ENCODE measurements at regions not wholly inside any gene's neighbourhood (a gene's known extent, or its start where the extent isn't known, plus 50 kb on each side); places are given as distances from the start of the nearest gene placed in this dataset.

DNA sequence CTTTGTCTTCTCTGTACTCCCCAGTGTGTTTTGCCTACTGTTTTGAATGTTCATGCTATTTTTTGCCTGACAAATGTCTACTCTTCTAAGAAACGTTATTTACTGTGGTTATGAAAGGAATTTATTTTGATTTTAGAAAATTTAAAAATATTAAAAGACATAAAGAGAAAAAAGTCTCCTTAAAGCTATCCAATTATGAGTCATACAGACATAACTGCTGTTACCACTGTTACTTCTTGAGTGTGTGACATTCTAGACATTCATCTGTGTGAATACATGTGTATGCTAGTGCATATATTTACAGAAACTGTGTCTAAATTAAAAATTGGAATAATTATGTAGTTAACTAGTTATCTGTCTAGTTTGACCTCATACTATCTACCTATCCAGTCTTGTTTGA, 187.6 kb upstream of the SGCG start:
- H3K27ac ChIP-seq: no peak overlapping the region; a peak in 1 of 22 replicates
- H3K4me1 ChIP-seq: no peaks in the 10 kb centered on the region
- no peak overlapping the region for H3K4me3 ChIP-seq
- no peaks in the 10 kb centered on the region for H4K20me1 ChIP-seq
- H3K36me3 ChIP-seq: no peaks in the 10 kb centered on the region
- no peak overlapping the region for H3K4me2 ChIP-seq
- H3K9ac ChIP-seq: no peak overlapping the region
- TF ChIP-seq Cebpa-rat (IDR thresholded peaks at IDR 0.05): no peak
- H3K27me3 ChIP-seq: no peaks in the 10 kb centered on the region
- H3K9me3 ChIP-seq (replicated peaks in 1 of 11): peaks cover 0 to 12% (median 0%) of the 10 kb centered on the region in 11 experiments; a peak in 1 of 22 replicates

DNA sequence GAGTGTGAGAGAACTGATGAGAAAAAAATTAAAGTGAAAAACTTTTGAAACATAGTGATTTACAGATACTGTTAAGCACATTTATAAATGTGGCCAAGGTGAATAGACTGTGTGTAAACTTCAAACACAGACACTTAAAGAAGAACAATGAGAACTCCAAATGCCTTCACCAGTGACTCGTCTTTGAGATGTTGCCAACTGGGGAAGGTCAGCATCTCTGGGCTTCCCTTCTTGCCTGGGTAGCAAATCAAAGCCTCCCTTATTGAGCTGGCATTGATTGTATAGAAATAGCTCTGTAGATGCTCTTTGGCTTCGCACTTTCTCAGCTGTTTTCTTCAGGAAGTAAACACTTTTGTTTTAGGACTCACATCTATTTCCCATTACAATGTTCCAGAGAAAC, 177.3 kb upstream of the SGCG start:
- Histone ChIP-seq H3K9me3 (replicated peaks in 1 of 11) (peaks cover 14 to 29% (median 22%) of the 10 kb centered on the region in 11 experiments), H3K4me3 (no peak overlapping the region), H3K4me2 (no peak overlapping the region), H4K20me1 (no peaks in the 10 kb centered on the region), H3K27ac (no peak overlapping the region), H3K36me3 (no peaks in the 10 kb centered on the region), H3K9ac (no peak overlapping the region), H3K4me1 (no peaks in the 10 kb centered on the region), H3K27me3 (no peaks in the 10 kb centered on the region)
- no peak for TF ChIP-seq Cebpa-rat (IDR thresholded peaks at IDR 0.05)

DNA sequence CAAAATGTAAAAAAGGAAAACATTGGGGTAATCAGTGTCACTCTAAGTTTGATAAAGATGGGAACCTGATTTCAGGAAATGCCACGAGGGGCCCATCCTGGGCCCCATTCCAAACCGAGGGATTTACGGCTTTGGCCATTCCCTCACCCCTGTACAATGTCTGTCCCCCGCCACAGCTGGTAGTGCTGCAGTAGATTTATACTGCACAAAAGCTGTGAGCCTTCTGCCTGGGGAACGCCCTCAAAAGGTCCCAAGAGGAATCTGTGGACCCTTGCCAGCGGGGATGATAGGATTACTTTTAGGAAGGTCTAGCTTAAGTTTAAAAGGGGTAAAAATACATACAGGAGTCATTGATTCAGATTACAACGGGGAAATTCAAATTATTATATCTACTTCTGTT, 173.4 kb upstream of the SGCG start:
- Histone ChIP-seq H3K9me3 (replicated peaks in 1 of 11) (peaks cover 8 to 22% (median 13%) of the 10 kb centered on the region in 11 experiments; a peak in 21 of 22 replicates), H3K36me3 (no peaks in the 10 kb centered on the region), H3K27me3 (no peaks in the 10 kb centered on the region), H3K9ac (no peak overlapping the region), H3K4me2 (no peak overlapping the region), H3K4me1 (no peaks in the 10 kb centered on the region), H4K20me1 (no peaks in the 10 kb centered on the region), H3K4me3 (no peak overlapping the region), H3K27ac (no peak overlapping the region)
- TF ChIP-seq Cebpa-rat (IDR thresholded peaks at IDR 0.05): no peak

DNA sequence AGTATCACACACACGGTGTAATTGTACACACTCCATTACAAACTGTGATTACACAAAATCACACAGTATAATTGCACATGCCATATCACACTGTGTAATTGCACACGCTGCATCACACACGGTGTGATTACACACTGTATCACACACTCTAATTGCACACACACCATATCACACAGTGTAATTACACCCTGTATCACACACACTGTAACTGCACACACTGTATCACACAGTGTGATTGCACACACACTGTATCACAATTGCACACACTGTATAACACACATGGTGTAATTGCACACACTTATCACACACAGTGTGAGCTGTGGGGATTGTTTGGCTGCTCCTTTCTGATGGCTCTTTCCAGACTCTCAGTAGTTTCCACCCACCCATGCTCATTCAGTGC, 162.6 kb upstream of the SGCG start:
- Histone ChIP-seq H3K4me3 (no peak overlapping the region), H3K36me3 (no peaks in the 10 kb centered on the region), H3K9ac (no peak overlapping the region), H3K27ac (no peak overlapping the region), H3K4me2 (no peak overlapping the region), H4K20me1 (no peaks in the 10 kb centered on the region), H3K9me3 (replicated peaks in 1 of 11) (peaks cover 9 to 19% (median 12%) of the 10 kb centered on the region in 11 experiments; a peak in 19 of 22 replicates), H3K4me1 (peaks cover 0 to 8% (median 0%) of the 10 kb centered on the region in 10 experiments; a peak in 2 of 20 replicates), H3K27me3 (no peaks in the 10 kb centered on the region)
- no peak for TF ChIP-seq Cebpa-rat (IDR thresholded peaks at IDR 0.05)

DNA sequence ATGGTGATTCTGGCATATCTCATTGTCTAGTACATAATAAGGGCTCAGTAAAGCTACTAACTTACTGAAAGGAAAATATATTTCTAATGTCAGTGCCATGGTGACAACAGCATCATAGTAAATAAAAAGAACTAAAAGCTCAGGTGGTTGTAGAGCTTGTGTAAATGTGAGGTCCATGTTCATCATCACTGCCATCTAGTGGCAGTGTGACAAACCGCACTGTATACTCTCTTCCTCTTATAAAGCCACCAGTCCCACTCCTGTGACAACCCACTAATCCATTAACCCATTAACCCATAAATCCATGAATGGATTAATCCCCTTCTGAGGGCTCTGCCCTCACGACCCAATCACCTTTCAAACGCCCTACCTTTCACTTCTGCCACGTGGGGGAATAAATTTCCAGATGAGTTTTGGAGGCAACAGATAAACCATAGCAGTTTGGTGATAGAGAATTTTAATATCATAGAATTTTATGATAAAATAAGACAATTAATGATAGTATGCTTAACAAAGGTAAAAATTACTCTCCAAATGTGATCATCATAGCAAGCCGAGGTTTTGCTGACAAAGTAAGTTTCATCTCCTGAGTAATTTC, 160.4 kb upstream of the SGCG start:
- Histone ChIP-seq H3K27me3 (no peaks in the 10 kb centered on the region), H3K4me1 (peaks cover 0 to 8% (median 0%) of the 10 kb centered on the region in 10 experiments; a peak in 2 of 20 replicates), H3K36me3 (no peaks in the 10 kb centered on the region)

DNA sequence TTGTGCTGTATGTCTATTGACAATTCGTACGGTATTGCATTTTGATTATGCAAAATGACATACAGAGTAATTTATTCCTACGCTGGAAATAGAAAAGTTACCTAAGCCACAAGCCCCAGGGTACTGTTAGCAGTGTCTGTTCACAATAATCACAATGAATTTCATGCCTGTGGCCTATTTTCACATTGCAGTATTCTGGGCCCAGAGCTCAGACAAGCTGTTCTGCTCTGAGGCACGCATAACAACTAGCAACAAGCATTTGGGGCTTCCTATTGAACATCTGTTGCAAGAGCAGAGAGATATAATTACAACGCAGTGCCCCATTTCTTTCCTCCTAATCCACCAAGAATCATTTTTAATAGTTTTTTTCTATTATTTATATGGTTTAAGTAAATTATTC, 158.9 kb upstream of the SGCG start:
- Histone ChIP-seq H4K20me1 (no peaks in the 10 kb centered on the region), H3K9ac (no peak overlapping the region)
- no peak for TF ChIP-seq Cebpa-rat (IDR thresholded peaks at IDR 0.05)

More for the DNA sequence above, 160.4 kb upstream of the SGCG start:
- no peaks in the 10 kb centered on the region for H4K20me1 ChIP-seq
- no peak overlapping the region for H3K4me3 ChIP-seq
- H3K9ac ChIP-seq: no peak overlapping the region
- H3K27ac ChIP-seq: no peak overlapping the region; a peak in 1 of 22 replicates
- no peak for TF ChIP-seq Cebpa-rat (IDR thresholded peaks at IDR 0.05)
- no peak overlapping the region for H3K4me2 ChIP-seq
- H3K9me3 ChIP-seq (replicated peaks in 1 of 11): peaks cover 5 to 11% (median 9%) of the 10 kb centered on the region in 11 experiments; a peak in 19 of 22 replicates

DNA sequence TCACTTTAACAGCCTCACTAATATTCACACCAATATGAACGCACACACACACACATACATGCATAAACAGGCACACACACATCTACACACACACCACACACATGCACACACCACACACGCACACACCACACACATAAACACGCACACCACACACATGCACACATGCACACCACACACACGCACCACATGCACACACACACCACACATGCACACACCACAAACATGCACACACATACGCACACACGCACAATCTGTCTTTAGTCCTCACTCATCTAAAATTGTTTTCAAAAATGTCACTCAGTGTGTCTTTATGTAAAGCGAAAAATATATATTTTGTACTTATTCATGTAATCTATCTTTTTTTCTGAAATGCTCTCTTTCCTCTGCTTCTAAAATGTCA, 158.1 kb upstream of the SGCG start:
- no peak for TF ChIP-seq Cebpa-rat (IDR thresholded peaks at IDR 0.05)
- no peaks in the 10 kb centered on the region for H3K27me3 ChIP-seq
- no peaks in the 10 kb centered on the region for H3K36me3 ChIP-seq

More for the DNA sequence above, 158.9 kb upstream of the SGCG start:
- Histone ChIP-seq H3K27me3 (no peaks in the 10 kb centered on the region), H3K4me3 (no peak overlapping the region), H3K27ac (no peak overlapping the region), H3K4me2 (no peak overlapping the region), H3K9me3 (replicated peaks in 1 of 11) (peaks cover 0 to 11% (median 0%) of the 10 kb centered on the region in 11 experiments; a peak in 7 of 22 replicates), H3K4me1 (peaks cover 5 to 21% (median 11%) of the 10 kb centered on the region in 10 experiments; a peak in 17 of 20 replicates), H3K36me3 (no peaks in the 10 kb centered on the region)

DNA sequence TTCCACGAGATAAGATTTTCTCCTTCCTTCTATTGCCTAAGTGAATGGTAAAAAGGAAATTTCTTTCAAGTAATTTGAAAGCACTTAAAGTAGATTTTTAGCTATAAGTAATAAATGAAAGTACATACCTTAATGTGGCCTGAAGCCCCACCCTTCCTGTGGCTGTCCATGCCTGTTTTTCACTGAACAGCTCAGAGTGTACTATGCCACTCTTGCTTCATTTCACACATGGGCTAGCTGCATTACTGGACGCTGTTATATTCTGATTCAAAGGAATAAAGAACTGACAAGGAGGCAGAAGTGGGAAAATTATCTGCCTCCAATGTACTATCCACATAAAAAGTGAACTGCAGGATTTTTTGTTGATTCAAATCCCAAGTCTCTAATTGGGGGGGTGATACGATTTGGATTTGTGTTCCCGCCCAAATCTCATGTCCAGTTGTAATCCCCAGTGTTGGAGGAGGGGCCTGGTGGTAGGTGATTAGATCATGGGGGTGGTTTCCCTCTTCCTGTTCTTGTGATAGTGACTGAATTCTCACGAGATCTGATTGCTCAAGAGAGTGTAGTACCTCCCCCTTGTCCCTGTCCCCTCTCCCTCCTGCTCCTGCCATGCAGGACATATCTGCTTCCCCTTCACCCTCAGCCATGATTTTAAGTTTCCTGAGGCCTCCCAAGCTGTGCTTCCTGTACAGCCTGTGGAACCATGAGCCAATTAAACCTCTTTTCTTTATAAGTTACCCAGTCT, 154.7 kb upstream of the SGCG start:
- H3K4me2 ChIP-seq: peak overlapping the region; percentile 15 to 57 (median 44); a peak in 17 of 22 replicates
- H3K36me3 ChIP-seq: no peaks in the 10 kb centered on the region
- no peaks in the 10 kb centered on the region for H4K20me1 ChIP-seq
- H3K4me3 ChIP-seq: no peak overlapping the region
- H3K4me1 ChIP-seq: peaks cover 5 to 25% (median 14%) of the 10 kb centered on the region in 10 experiments; a peak in 17 of 20 replicates
- H3K27me3 ChIP-seq: no peaks in the 10 kb centered on the region
- no peak for TF ChIP-seq Cebpa-rat (IDR thresholded peaks at IDR 0.05)
- H3K9me3 ChIP-seq (replicated peaks in 1 of 11): peaks cover 0 to 18% (median 0%) of the 10 kb centered on the region in 11 experiments; a peak in 7 of 22 replicates
- peak overlapping the region in 8 of 11 experiments; percentile 11 to 56 (median 31); a peak in 12 of 22 replicates for H3K27ac ChIP-seq
- no peak overlapping the region for H3K9ac ChIP-seq

More for the DNA sequence above, 158.1 kb upstream of the SGCG start:
- Histone ChIP-seq H3K9ac (no peak overlapping the region), H3K27ac (no peak overlapping the region), H3K4me1 (peaks cover 5 to 25% (median 14%) of the 10 kb centered on the region in 10 experiments; a peak in 17 of 20 replicates), H3K4me3 (no peak overlapping the region), H3K4me2 (no peak overlapping the region), H4K20me1 (no peaks in the 10 kb centered on the region), H3K9me3 (replicated peaks in 1 of 11) (peaks cover 0 to 18% (median 0%) of the 10 kb centered on the region in 11 experiments; a peak in 7 of 22 replicates)

DNA sequence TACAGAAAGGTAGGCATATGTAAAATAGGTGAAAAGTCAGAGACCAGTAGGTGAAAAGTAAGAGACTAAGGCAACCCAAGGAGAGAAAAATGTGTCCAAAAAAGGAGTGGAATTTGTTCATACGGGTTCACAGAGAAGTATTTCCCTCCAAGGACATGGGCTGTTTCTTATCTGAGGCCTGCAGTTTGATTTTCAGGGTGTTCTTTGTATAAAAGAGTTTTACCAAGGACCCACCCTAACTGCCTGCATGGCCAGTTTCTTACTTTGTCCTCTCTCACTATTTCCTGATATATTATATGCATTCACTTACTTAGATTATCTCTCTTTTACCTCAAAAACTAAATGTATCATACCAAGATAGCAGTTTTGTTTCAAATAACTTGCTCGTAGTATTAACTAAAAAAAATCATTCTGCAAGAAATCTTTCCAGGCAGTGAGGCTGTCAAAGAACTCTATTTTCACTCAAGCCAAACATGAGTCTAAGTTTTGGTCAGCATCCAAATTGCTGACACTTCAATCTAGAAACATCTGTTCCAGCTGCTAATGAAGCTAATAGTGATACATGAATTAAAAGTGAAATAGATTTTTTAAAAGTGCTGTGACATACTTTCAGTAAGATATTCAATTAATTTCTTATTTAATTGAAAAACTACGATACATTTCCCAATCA, 141.4 kb upstream of the SGCG start:
- no peaks in the 10 kb centered on the region for H3K27me3 ChIP-seq
- no peak overlapping the region for H3K4me2 ChIP-seq
- no peak overlapping the region for H3K9ac ChIP-seq
- no peaks in the 10 kb centered on the region for H4K20me1 ChIP-seq
- H3K4me3 ChIP-seq: no peak overlapping the region
- no peak overlapping the region for H3K27ac ChIP-seq
- H3K4me1 ChIP-seq: peaks cover 0 to 3% (median 0%) of the 10 kb centered on the region in 10 experiments; a peak in 1 of 20 replicates
- no peaks in the 10 kb centered on the region for H3K9me3 ChIP-seq (replicated peaks in 1 of 11)
- H3K36me3 ChIP-seq: no peaks in the 10 kb centered on the region
- no peak for TF ChIP-seq Cebpa-rat (IDR thresholded peaks at IDR 0.05)

Measured in BLaER1 treated with 17β-estradiol and CSF1 and Interleukin-3, amounts not matched to agents 10 nM and 100 nM (cell line).